ENCODE measurements at regions not wholly inside any gene's neighbourhood (a gene's known extent, or its start where the extent isn't known, plus 50 kb on each side); places are given as distances from the start of the nearest gene placed in this dataset.

DNA sequence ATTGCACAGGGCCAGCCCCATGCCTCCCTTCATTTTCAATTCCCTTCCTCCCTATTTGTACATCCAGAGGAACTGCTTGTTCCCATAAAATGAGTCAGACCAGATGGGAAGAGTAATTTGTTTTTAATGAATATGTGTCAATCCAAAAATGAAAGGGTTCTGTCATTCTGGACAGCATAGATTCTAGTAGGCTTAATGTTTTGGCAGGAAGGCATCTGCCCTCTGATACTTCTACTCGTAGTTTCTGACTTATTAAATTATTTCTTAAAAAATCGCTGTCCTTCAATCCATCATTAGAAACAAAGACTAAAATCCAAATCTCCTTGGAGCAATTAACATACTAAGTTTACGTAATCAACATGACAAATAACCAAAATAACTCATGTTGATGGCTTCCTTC, 665.5 kb downstream of the TENT5A start:
- H3K36me3 ChIP-seq: no peaks in the 10 kb centered on the region
- H3K4me1 ChIP-seq: no peaks in the 10 kb centered on the region
- H3K9me3 ChIP-seq: no peaks in the 10 kb centered on the region
- TF ChIP-seq POLR2A (IDR thresholded peaks at IDR 0.05): no peak
- TF ChIP-seq CTCF (IDR thresholded peaks at IDR 0.05): no peak
- TF ChIP-seq POLR2AphosphoS5 (IDR thresholded peaks at IDR 0.05): no peak
- intact Hi-C loops (cut with DNase I; ENCODE audit: low total_unique reads): no loop called here
- no peak overlapping the region for H3K27ac ChIP-seq
- no peak overlapping the region for H3K4me3 ChIP-seq
- no peak for DNase-seq (ENCODE audit: low spot score in 2 of 2)
- no peaks in the 10 kb centered on the region for H3K27me3 ChIP-seq

GRCh38 chr6:81085431-81085790, 667.1 kb downstream of the TENT5A start:
- no peaks in the 10 kb centered on the region for H3K27me3 ChIP-seq
- no peak for DNase-seq (ENCODE audit: low spot score in 2 of 2)
- H3K4me3 ChIP-seq: no peak overlapping the region
- no peaks in the 10 kb centered on the region for H3K36me3 ChIP-seq
- intact Hi-C loops (cut with DNase I; ENCODE audit: low total_unique reads): no loop called here
- no peak overlapping the region for H3K27ac ChIP-seq
- no peaks in the 10 kb centered on the region for H3K4me1 ChIP-seq
- no peaks in the 10 kb centered on the region for H3K9me3 ChIP-seq
- TF ChIP-seq POLR2A (IDR thresholded peaks at IDR 0.05) (no peak), CTCF (IDR thresholded peaks at IDR 0.05) (no peak), POLR2AphosphoS5 (IDR thresholded peaks at IDR 0.05) (no peak)

DNA sequence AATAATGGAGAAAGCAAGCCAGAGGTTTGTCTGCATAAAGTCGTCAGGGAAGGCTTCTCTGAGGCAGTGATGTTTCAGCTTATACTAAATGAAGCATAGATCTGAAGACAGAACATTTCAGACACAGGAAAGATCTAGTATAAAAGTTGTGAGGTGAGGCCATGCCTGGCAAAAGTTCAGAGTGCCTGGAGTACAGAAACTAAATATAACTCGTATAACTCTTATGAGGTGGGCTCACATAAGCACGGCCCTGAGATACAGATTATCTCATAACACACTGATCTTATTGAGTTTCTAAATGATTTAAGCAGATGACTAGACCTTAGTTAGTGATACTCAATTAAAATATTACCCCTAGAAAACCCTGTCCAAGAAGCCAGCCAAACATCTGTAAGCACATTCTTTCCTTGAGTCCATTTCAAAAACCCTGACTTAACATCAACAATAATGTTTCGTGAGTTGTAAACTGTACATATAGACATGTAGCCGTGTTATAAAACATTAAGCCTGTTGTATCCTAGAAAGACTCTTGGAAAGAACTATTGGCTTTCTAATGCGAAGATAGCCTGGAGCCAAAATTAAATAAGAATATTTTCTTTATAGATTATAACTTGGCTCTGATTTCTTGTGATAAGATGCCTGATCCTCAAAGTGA, 667.6 kb downstream of the TENT5A start:
- H3K4me1 ChIP-seq: no peaks in the 10 kb centered on the region
- H3K36me3 ChIP-seq: no peaks in the 10 kb centered on the region
- TF ChIP-seq POLR2AphosphoS5 (IDR thresholded peaks at IDR 0.05): no peak
- no peak for TF ChIP-seq CTCF (IDR thresholded peaks at IDR 0.05)
- no peak for TF ChIP-seq POLR2A (IDR thresholded peaks at IDR 0.05)
- H3K27ac ChIP-seq: no peak overlapping the region
- no peak for DNase-seq (ENCODE audit: low spot score in 2 of 2)
- H3K27me3 ChIP-seq: no peaks in the 10 kb centered on the region
- no peaks in the 10 kb centered on the region for H3K9me3 ChIP-seq
- intact Hi-C loops (cut with DNase I; ENCODE audit: low total_unique reads): no loop called here
- no peak overlapping the region for H3K4me3 ChIP-seq

DNA sequence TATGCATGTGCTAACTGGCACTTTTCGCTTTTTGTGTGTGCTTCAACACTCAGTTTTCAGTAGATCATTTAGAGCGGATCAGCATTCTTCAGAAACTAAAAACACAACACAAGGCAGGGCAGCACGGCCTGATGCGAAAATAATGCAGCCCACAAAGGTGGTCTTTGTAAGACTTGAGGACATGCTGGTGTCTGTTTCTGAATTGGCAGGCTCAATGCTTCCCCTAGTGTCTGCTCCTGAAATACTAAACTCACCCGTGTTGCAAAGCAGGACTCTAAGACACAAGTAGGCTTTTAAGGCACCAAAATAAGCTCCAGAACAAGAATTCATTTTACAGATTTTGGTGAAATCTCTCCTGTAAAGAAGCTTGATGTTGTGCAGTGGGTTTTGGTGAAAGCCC, 676.5 kb downstream of the TENT5A start:
- H3K36me3 ChIP-seq: no peaks in the 10 kb centered on the region

GRCh38 chr6:81073318-81073717, 679.2 kb downstream of the TENT5A start:
- Histone ChIP-seq H3K27me3 (no peaks in the 10 kb centered on the region), H3K36me3 (no peaks in the 10 kb centered on the region), H3K27ac (no peak overlapping the region), H3K9me3 (no peaks in the 10 kb centered on the region), H3K4me1 (no peaks in the 10 kb centered on the region), H3K4me3 (no peak overlapping the region)
- TF ChIP-seq POLR2A (IDR thresholded peaks at IDR 0.05) (no peak), POLR2AphosphoS5 (IDR thresholded peaks at IDR 0.05) (no peak)
- DNase-seq (ENCODE audit: low spot score in 2 of 2): no peak
- intact Hi-C loops (cut with DNase I; ENCODE audit: low total_unique reads): no loop called here

More for the DNA sequence above, 676.5 kb downstream of the TENT5A start:
- no peak for TF ChIP-seq CTCF (IDR thresholded peaks at IDR 0.05)
- no peaks in the 10 kb centered on the region for H3K4me1 ChIP-seq
- H3K27ac ChIP-seq: no peak overlapping the region
- H3K27me3 ChIP-seq: no peaks in the 10 kb centered on the region
- no peak overlapping the region for H3K4me3 ChIP-seq
- H3K9me3 ChIP-seq: no peaks in the 10 kb centered on the region
- intact Hi-C loops (cut with DNase I; ENCODE audit: low total_unique reads): no loop called here
- no peak for DNase-seq (ENCODE audit: low spot score in 2 of 2)

GRCh38 chr6:81071121-81071520, 681.4 kb downstream of the TENT5A start:
- no peak for DNase-seq (ENCODE audit: low spot score in 2 of 2)
- TF ChIP-seq CTCF (IDR thresholded peaks at IDR 0.05) (no peak), POLR2AphosphoS5 (IDR thresholded peaks at IDR 0.05) (no peak), POLR2A (IDR thresholded peaks at IDR 0.05) (no peak)
- H3K36me3 ChIP-seq: no peaks in the 10 kb centered on the region
- no peak overlapping the region for H3K4me3 ChIP-seq
- H3K27ac ChIP-seq: no peak overlapping the region
- H3K27me3 ChIP-seq: no peaks in the 10 kb centered on the region
- no peaks in the 10 kb centered on the region for H3K9me3 ChIP-seq
- H3K4me1 ChIP-seq: no peaks in the 10 kb centered on the region
- intact Hi-C loops (cut with DNase I; ENCODE audit: low total_unique reads): no loop called here
